ENCODE measurements at regions not wholly inside any gene's neighbourhood (a gene's known extent, or its start where the extent isn't known, plus 50 kb on each side); places are given as distances from the start of the nearest gene placed in this dataset.

GRCh38 chr3:168858327-168858726 is 762.6 kb upstream of the GOLIM4 start:
- in situ Hi-C loops (cut with MboI; ENCODE audit: low sequenced_read_pairs), result no loop called here

- in situ Hi-C loops (cut with MboI; ENCODE audit: low sequenced_read_pairs), result no loop called here
These were observed 754.4 kb upstream of the GOLIM4 start for GRCh38 chr3:168850109-168850508.

GRCh38 chr3:168847291-168847883 is 751.7 kb upstream of the GOLIM4 start:
- in situ Hi-C loops (cut with MboI; ENCODE audit: low sequenced_read_pairs), result no loop called here

GRCh38 chr3:168844894-168845482 is 749.3 kb upstream of the GOLIM4 start:
- in situ Hi-C loops (cut with MboI; ENCODE audit: low sequenced_read_pairs), result no loop called here

GRCh38 chr3:168844472-168844871 is 748.7 kb upstream of the GOLIM4 start:
- in situ Hi-C loops (cut with MboI; ENCODE audit: low sequenced_read_pairs), result no loop called here

GRCh38 chr3:168843481-168843880 is 747.8 kb upstream of the GOLIM4 start:
- in situ Hi-C loops (cut with MboI; ENCODE audit: low sequenced_read_pairs), result no loop called here

GRCh38 chr3:168839653-168840052 is 743.9 kb upstream of the GOLIM4 start:
- in situ Hi-C loops (cut with MboI; ENCODE audit: low sequenced_read_pairs), result no loop called here

GRCh38 chr3:168834558-168834957 is 738.8 kb upstream of the GOLIM4 start:
- in situ Hi-C loops (cut with MboI; ENCODE audit: low sequenced_read_pairs), result no loop called here

- in situ Hi-C loops (cut with MboI; ENCODE audit: low sequenced_read_pairs), result no loop called here
These were observed 733.2 kb upstream of the GOLIM4 start for GRCh38 chr3:168828943-168829342.

- in situ Hi-C loops (cut with MboI; ENCODE audit: low sequenced_read_pairs), result no loop called here
These were observed 732.8 kb upstream of the GOLIM4 start for GRCh38 chr3:168828536-168828935.

GRCh38 chr3:168828014-168828413 is 732.3 kb upstream of the GOLIM4 start:
- in situ Hi-C loops (cut with MboI; ENCODE audit: low sequenced_read_pairs), result no loop called here

- in situ Hi-C loops (cut with MboI; ENCODE audit: low sequenced_read_pairs), result no loop called here
These were observed 728.4 kb upstream of the GOLIM4 start for GRCh38 chr3:168824107-168824506.

- in situ Hi-C loops (cut with MboI; ENCODE audit: low sequenced_read_pairs), result no loop called here
These were observed 727.7 kb upstream of the GOLIM4 start for GRCh38 chr3:168823466-168823865.

GRCh38 chr3:168820810-168821415 is 725.2 kb upstream of the GOLIM4 start:
- in situ Hi-C loops (cut with MboI; ENCODE audit: low sequenced_read_pairs), result no loop called here

GRCh38 chr3:168817177-168817576 is 721.5 kb upstream of the GOLIM4 start:
- in situ Hi-C loops (cut with MboI; ENCODE audit: low sequenced_read_pairs), result no loop called here

GRCh38 chr3:168815946-168816345 is 720.2 kb upstream of the GOLIM4 start:
- in situ Hi-C loops (cut with MboI; ENCODE audit: low sequenced_read_pairs), result no loop called here

GRCh38 chr3:168813225-168813802 is 717.6 kb upstream of the GOLIM4 start:
- in situ Hi-C loops (cut with MboI; ENCODE audit: low sequenced_read_pairs), result no loop called here

GRCh38 chr3:168812234-168812633 is 716.5 kb upstream of the GOLIM4 start:
- in situ Hi-C loops (cut with MboI; ENCODE audit: low sequenced_read_pairs), result no loop called here

GRCh38 chr3:168808596-168808995 is 712.9 kb upstream of the GOLIM4 start:
- in situ Hi-C loops (cut with MboI; ENCODE audit: low sequenced_read_pairs), result no loop called here

- in situ Hi-C loops (cut with MboI; ENCODE audit: low sequenced_read_pairs), result no loop called here
These were observed 711.7 kb upstream of the GOLIM4 start for GRCh38 chr3:168807448-168807847.

GRCh38 chr3:168806871-168807270 is 711.1 kb upstream of the GOLIM4 start:
- in situ Hi-C loops (cut with MboI; ENCODE audit: low sequenced_read_pairs), result no loop called here

- in situ Hi-C loops (cut with MboI; ENCODE audit: low sequenced_read_pairs), result no loop called here
These were observed 707.8 kb upstream of the GOLIM4 start for GRCh38 chr3:168803536-168803935.
